CD4-positive, alpha-beta T cell (primary cell): ENCODE measurements at regions not wholly inside any gene's neighbourhood (a gene's known extent, or its start where the extent isn't known, plus 50 kb on each side); places are given as distances from the start of the nearest gene placed in this dataset.

Experiments
- ATAC-seq: fragments of 200-7000 bp; cut with Tn5 transposase; one replicate; pipeline ENCODE4 v1.10.0; 2022; ENCODE audit warnings: mild to moderate bottlenecking; ENCODE audit not compliant: poor library complexity
- CTCF ChIA-PET: fragments of 350-600 bp; sonication (Branson Sonifier 250); formaldehyde crosslinking; loops from one replicate; lab custom pipeline; 2021; ENCODE audit warnings: antibody characterized with exemption, inconsistent platforms; lab: Charles Lee
- POLR2A ChIA-PET: fragments of 350-600 bp; sonication (Branson Sonifier 250); formaldehyde crosslinking; loops from one replicate; lab custom pipeline; 2021; ENCODE audit warnings: antibody characterized with exemption, inconsistent platforms; lab: Charles Lee
- DNase-seq, 14 experiments: peaks; one replicate each; pipeline ENCODE4 v3.0.0-alpha.2; 2013 to 2020; ENCODE audit warnings: mixed read lengths in 2 of 14
- H3K27ac ChIP-seq, 2 donors: one replicate each; pipeline versions ENCODE4 v1.5.1 to v1.7.0; 2013; ENCODE audit warnings: low read length in 2 of 2, low read depth in 1 of 2, mild to moderate bottlenecking in 1 of 2
- H3K27me3 ChIP-seq, 2 experiments: 1 replicate in 1 of 2; 2 replicates in 1 of 2; pipeline versions ENCODE4 v1.6.1 to v1.7.0; 2013; ENCODE audit warnings: low read length in 2 of 2, control low read depth in 1 of 2, mild to moderate bottlenecking in 1 of 2, moderate library complexity in 1 of 2; ENCODE audit not compliant: insufficient read depth in 2 of 2, control insufficient read depth in 1 of 2
- H3K36me3 ChIP-seq: one replicate; pipeline ENCODE4 v1.6.1; 2013; ENCODE audit warnings: low read length, control low read depth; ENCODE audit not compliant: insufficient read depth
- H3K4me1 ChIP-seq: one replicate; pipeline ENCODE4 v1.6.1; 2013; ENCODE audit warnings: low read length, control low read depth; ENCODE audit not compliant: insufficient read depth
- H3K4me3 ChIP-seq: one replicate; pipeline ENCODE4 v1.5.1; 2013; ENCODE audit warnings: mild to moderate bottlenecking, low read length, moderate library complexity
- H3K9me3 ChIP-seq, 2 experiments: 1 replicate in 1 of 2; 2 replicates in 1 of 2; pipeline versions ENCODE4 v1.6.1 to v1.7.0; 2013; ENCODE audit warnings: low read length in 2 of 2, mild to moderate bottlenecking in 2 of 2, control low read depth in 1 of 2, moderate library complexity in 1 of 2; ENCODE audit not compliant: control insufficient read depth in 1 of 2, insufficient read depth in 1 of 2
- H3K27ac Mint-ChIP-seq: one replicate; pipeline ENCODE4 v1.8.0; 2020; ENCODE audit warnings: mixed read lengths
- H3K27me3 Mint-ChIP-seq: one replicate; pipeline ENCODE4 v1.8.0; 2021; ENCODE audit warnings: mixed read lengths
- H3K36me3 Mint-ChIP-seq: one replicate; pipeline ENCODE4 v1.8.0; 2021; ENCODE audit warnings: low read depth, mixed read lengths
- H3K4me1 Mint-ChIP-seq: one replicate; pipeline ENCODE4 v1.8.0; 2021; ENCODE audit warnings: low read depth, mixed read lengths
- H3K4me3 Mint-ChIP-seq: one replicate; pipeline ENCODE4 v1.8.0; 2020; ENCODE audit warnings: mild to moderate bottlenecking, mixed read lengths
- H3K9me3 Mint-ChIP-seq: one replicate; pipeline ENCODE4 v1.8.0; 2020; ENCODE audit warnings: mixed read lengths
- intact Hi-C, 2 experiments: fragments of 100-400 bp; cut with DNase I in 1 of 2; cut with micrococcal nuclease in 1 of 2; formaldehyde crosslinking; loops; one replicate each; pipeline versions ENCODE4 v1.15.1 to v1.9.0; 2023 to 2025; cut with DNase I, micrococcal nuclease
- TF ChIP-seq, protein P1 (sequence below): fragments of 200-600 bp; IDR thresholded peaks from one replicate; pipeline ENCODE4 v1.8.0; 2022; ENCODE audit warnings: antibody characterized with exemption, mild to moderate bottlenecking

DNA sequence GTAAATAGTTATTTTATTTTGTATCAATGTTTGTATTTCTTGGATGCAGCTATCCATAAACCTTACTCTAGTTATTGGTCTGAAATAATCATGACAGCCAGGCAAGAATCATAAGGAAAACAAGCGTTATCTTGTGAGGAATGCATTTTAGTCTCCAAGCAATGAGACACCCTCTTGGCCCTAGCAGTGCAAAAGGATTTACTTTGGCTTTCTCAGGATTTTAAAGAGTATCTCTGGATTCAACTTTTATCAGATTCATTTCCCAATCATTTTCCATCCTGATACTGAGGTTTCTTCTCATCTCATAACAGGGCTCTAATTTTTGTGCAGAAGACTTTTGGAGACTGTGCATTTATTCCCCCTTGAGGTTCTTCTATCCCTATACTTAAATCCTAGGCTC, 480.8 kb downstream of the TMX3 start:
- DNase-seq = no peak
- Histone ChIP-seq H3K36me3 (no peaks in the 10 kb centered on the region), H3K9me3 (peaks cover 0 to 6% of the 10 kb centered on the region in 2 experiments), H3K4me1 (no peaks in the 10 kb centered on the region), H3K27me3 (no peaks in the 10 kb centered on the region), H3K4me3 (no peak overlapping the region), H3K27ac (no peak overlapping the region)
- H3K4me1 Mint-ChIP-seq = no peaks in the 10 kb centered on the region
- H3K4me3 Mint-ChIP-seq = no peak overlapping the region
- ChIA-PET CTCF (no interaction called here), POLR2A (no interaction called here)
- H3K36me3 Mint-ChIP-seq = no peaks in the 10 kb centered on the region
- TF ChIP-seq, protein P1, sequence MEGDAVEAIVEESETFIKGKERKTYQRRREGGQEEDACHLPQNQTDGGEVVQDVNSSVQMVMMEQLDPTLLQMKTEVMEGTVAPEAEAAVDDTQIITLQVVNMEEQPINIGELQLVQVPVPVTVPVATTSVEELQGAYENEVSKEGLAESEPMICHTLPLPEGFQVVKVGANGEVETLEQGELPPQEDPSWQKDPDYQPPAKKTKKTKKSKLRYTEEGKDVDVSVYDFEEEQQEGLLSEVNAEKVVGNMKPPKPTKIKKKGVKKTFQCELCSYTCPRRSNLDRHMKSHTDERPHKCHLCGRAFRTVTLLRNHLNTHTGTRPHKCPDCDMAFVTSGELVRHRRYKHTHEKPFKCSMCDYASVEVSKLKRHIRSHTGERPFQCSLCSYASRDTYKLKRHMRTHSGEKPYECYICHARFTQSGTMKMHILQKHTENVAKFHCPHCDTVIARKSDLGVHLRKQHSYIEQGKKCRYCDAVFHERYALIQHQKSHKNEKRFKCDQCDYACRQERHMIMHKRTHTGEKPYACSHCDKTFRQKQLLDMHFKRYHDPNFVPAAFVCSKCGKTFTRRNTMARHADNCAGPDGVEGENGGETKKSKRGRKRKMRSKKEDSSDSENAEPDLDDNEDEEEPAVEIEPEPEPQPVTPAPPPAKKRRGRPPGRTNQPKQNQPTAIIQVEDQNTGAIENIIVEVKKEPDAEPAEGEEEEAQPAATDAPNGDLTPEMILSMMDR = no peak
- ATAC-seq = no peak
- H3K9me3 Mint-ChIP-seq = peaks cover 4% of the 10 kb centered on the region
- intact Hi-C loops = no loop called here
- no peaks in the 10 kb centered on the region for H3K27me3 Mint-ChIP-seq
- H3K27ac Mint-ChIP-seq = no peak overlapping the region

DNA sequence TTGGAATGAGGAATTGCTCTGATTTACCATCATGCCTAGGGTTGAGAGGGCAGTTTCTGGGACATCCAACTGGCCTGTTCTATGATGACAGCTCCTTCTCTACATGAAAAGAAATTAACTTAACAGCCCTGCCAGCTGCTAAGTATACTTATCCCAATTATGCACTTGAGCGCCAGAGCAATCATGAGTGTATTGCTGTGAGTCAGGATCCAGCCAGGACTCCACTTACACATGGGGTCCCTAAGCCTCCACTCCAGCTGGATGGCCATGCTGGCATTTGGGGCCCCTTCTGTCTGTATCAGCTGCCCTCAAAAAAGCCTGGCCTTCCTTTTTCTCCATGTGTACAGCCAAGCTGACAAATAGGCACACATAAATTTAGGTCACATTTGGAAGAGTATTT, 481.9 kb downstream of the TMX3 start:
- no peak for ATAC-seq
- Histone ChIP-seq H3K4me3 (no peak overlapping the region), H3K9me3 (peaks cover 0 to 6% of the 10 kb centered on the region in 2 experiments), H3K27me3 (no peaks in the 10 kb centered on the region), H3K27ac (no peak overlapping the region), H3K4me1 (no peaks in the 10 kb centered on the region), H3K36me3 (no peaks in the 10 kb centered on the region)
- H3K4me3 Mint-ChIP-seq = no peak overlapping the region
- intact Hi-C loops = no loop called here
- POLR2A ChIA-PET = no interaction called here
- H3K36me3 Mint-ChIP-seq = no peaks in the 10 kb centered on the region
- CTCF ChIA-PET = no interaction called here
- DNase-seq = no peak
- no peaks in the 10 kb centered on the region for H3K4me1 Mint-ChIP-seq
- TF ChIP-seq, protein P1 = no peak
- H3K27me3 Mint-ChIP-seq = no peaks in the 10 kb centered on the region
- H3K27ac Mint-ChIP-seq = no peak overlapping the region
- H3K9me3 Mint-ChIP-seq = peaks cover 6% of the 10 kb centered on the region

DNA sequence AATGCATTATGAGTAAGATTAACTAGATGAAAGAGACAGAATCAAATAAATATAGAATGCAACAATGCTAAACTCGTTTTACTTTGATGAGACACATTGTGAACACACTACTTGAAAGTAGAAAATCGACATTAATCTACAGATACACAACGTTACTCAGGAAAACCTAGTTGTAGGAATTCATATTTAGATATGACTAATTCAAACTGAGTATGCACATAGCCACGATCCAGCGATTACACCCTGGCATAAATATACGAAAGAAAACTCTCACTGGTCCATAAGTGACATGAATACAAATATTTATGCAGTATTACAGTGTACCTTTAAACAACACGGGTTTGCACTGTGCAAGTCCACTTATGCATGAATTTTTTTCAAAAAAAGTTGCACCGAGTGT, 485.6 kb downstream of the TMX3 start:
- no peak for DNase-seq
- Mint-ChIP-seq H3K36me3 (no peaks in the 10 kb centered on the region), H3K27ac (no peak overlapping the region), H3K4me3 (no peak overlapping the region), H3K9me3 (peaks cover 4% of the 10 kb centered on the region), H3K4me1 (no peaks in the 10 kb centered on the region), H3K27me3 (no peaks in the 10 kb centered on the region)
- intact Hi-C loops = no loop called here
- Histone ChIP-seq H3K4me3 (no peak overlapping the region), H3K9me3 (peaks cover 0 to 6% of the 10 kb centered on the region in 2 experiments), H3K27ac (no peak overlapping the region), H3K36me3 (no peaks in the 10 kb centered on the region), H3K4me1 (no peaks in the 10 kb centered on the region), H3K27me3 (no peaks in the 10 kb centered on the region)
- POLR2A ChIA-PET = no interaction called here
- ATAC-seq = no peak
- TF ChIP-seq, protein P1 = no peak
- CTCF ChIA-PET = no interaction called here
